Stomach (tissue), 4 donors: ENCODE measurements at regions not wholly inside any gene's neighbourhood (a gene's known extent, or its start where the extent isn't known, plus 50 kb on each side); places are given as distances from the start of the nearest gene placed in this dataset.

ENCODE experiments used
- EP300 ChIP-seq: sonication (generic); formaldehyde crosslinking; IDR thresholded peaks from one replicate; pipeline ENCODE4 v1.6.1; 2017; ENCODE audit warnings: antibody characterized with exemption
- POLR2A ChIP-seq, 4 donors: fragments of 450-650 bp; IDR thresholded peaks; one replicate each; pipeline ENCODE4 v1.6.1; 2016; ENCODE audit warnings: antibody characterized with exemption in 4 of 4, control low read depth in 2 of 4, mild to moderate bottlenecking in 1 of 4, moderate library complexity in 1 of 4
- TF ChIP-seq, protein P1 (sequence below), 7 experiments: fragments of 450-650 bp in 4 of 7; fragments of 200-600 bp in 3 of 7; sonication (generic) in 3 of 7; IDR thresholded peaks; one replicate each; pipeline ENCODE4 v1.5.1; 2016 to 2019; ENCODE audit warnings: antibody characterized with exemption in 7 of 7, control low read depth in 2 of 7, mild to moderate bottlenecking in 1 of 7

DNA sequence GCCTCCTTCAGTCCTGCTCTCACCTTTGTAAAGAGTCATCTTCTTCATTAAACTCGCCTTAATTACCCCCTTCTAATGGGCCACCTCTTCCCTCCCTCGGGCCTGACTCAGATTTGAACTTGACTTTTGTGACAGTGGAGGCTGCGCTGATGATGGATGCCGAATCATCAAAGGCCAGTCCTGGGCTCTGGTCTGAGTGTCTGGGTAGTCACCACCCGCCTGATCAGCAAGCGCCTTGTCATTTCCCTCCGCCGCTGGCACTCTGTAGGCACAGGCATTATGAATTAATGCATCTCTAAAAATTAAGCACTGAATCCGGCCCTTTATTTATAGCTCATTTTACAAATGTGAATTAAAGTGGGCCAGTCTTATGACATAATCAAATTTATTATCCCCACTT is 116.7 kb upstream of the PROK2 start:
- TF ChIP-seq, protein P1, sequence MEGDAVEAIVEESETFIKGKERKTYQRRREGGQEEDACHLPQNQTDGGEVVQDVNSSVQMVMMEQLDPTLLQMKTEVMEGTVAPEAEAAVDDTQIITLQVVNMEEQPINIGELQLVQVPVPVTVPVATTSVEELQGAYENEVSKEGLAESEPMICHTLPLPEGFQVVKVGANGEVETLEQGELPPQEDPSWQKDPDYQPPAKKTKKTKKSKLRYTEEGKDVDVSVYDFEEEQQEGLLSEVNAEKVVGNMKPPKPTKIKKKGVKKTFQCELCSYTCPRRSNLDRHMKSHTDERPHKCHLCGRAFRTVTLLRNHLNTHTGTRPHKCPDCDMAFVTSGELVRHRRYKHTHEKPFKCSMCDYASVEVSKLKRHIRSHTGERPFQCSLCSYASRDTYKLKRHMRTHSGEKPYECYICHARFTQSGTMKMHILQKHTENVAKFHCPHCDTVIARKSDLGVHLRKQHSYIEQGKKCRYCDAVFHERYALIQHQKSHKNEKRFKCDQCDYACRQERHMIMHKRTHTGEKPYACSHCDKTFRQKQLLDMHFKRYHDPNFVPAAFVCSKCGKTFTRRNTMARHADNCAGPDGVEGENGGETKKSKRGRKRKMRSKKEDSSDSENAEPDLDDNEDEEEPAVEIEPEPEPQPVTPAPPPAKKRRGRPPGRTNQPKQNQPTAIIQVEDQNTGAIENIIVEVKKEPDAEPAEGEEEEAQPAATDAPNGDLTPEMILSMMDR (IDR thresholded peaks at IDR 0.05) = no peak
- TF ChIP-seq POLR2A (IDR thresholded peaks at IDR 0.05) (no peak), EP300 (no peak)
